Left kidney (tissue), 1 donor: ENCODE measurements at regions not wholly inside any gene's neighbourhood (a gene's known extent, or its start where the extent isn't known, plus 50 kb on each side); places are given as distances from the start of the nearest gene placed in this dataset.
"Not testable (repeated sequence)": the region's sequence is repeated elsewhere in the genome, so short reads cannot be mapped to it uniquely, and the experiment has no call there.

Source experiments
- DNase-seq: peaks from one replicate; pipeline ENCODE4 v3.0.0-alpha.2; 2013

GRCh38 chr11:112650527-112650926 lies 310.7 kb upstream of the NCAM1 start:
- no peak for DNase-seq

- no peak for DNase-seq
Observed at GRCh38 chr11:112651386-112651785, 309.8 kb upstream of the NCAM1 start.

- no peak for DNase-seq
Observed at GRCh38 chr11:112652786-112653390, 308.3 kb upstream of the NCAM1 start.

- peak; percentile 77 for DNase-seq
Observed at GRCh38 chr11:112655371-112655770, 305.8 kb upstream of the NCAM1 start.

GRCh38 chr11:112656772-112657428 lies 304.3 kb upstream of the NCAM1 start:
- DNase-seq: no peak

GRCh38 chr11:112658431-112658878 lies 302.8 kb upstream of the NCAM1 start:
- DNase-seq: peak; percentile 51

GRCh38 chr11:112661146-112661545 lies 300.1 kb upstream of the NCAM1 start:
- no peak for DNase-seq

- no peak for DNase-seq
Observed at GRCh38 chr11:112661571-112661970, 299.6 kb upstream of the NCAM1 start.

GRCh38 chr11:112662554-112662953 lies 298.7 kb upstream of the NCAM1 start:
- DNase-seq: no peak

- DNase-seq: no peak
Observed at GRCh38 chr11:112663947-112664634, 297.1 kb upstream of the NCAM1 start.

GRCh38 chr11:112665291-112665690 lies 295.9 kb upstream of the NCAM1 start:
- no peak for DNase-seq

- DNase-seq: no peak
Observed at GRCh38 chr11:112666253-112666652, 295.0 kb upstream of the NCAM1 start.

- no peak for DNase-seq
Observed at GRCh38 chr11:112670806-112671570, 290.2 kb upstream of the NCAM1 start.

- not testable (repeated sequence) for DNase-seq
Observed at GRCh38 chr11:112673401-112673800, 287.8 kb upstream of the NCAM1 start.

- no peak for DNase-seq
Observed at GRCh38 chr11:112685111-112685510, 276.1 kb upstream of the NCAM1 start.

GRCh38 chr11:112689851-112690250 lies 271.4 kb upstream of the NCAM1 start:
- no peak for DNase-seq

GRCh38 chr11:112693781-112694180 lies 267.4 kb upstream of the NCAM1 start:
- no peak for DNase-seq

GRCh38 chr11:112694245-112694644 lies 267.0 kb upstream of the NCAM1 start:
- no peak for DNase-seq

GRCh38 chr11:112694813-112695212 lies 266.4 kb upstream of the NCAM1 start:
- DNase-seq: no peak

GRCh38 chr11:112697391-112698178 lies 263.6 kb upstream of the NCAM1 start:
- peak; percentile 44 for DNase-seq

- no peak for DNase-seq
Observed at GRCh38 chr11:112705148-112705547, 256.1 kb upstream of the NCAM1 start.

GRCh38 chr11:112706863-112707262 lies 254.4 kb upstream of the NCAM1 start:
- no peak for DNase-seq
